ACC112 (cell line): ENCODE measurements at regions not wholly inside any gene's neighbourhood (a gene's known extent, or its start where the extent isn't known, plus 50 kb on each side); places are given as distances from the start of the nearest gene placed in this dataset.
"Not testable (repeated sequence)": the region's sequence is repeated elsewhere in the genome, so short reads cannot be mapped to it uniquely, and the experiment has no call there.

ENCODE experiments used
- H2AFZ ChIP-seq: fragments of 200-600 bp; sonication (generic); one replicate; pipeline ENCODE4 v1.6.0; 2017; ENCODE audit warnings: antibody characterized with exemption, low read length; ENCODE audit not compliant: unreplicated experiment
- H3K27ac ChIP-seq: fragments of 200-600 bp; sonication (generic); 2 replicates; pipeline ENCODE4 v1.5.1; 2014; ENCODE audit warnings: low read depth, mild to moderate bottlenecking, antibody characterized with exemption, low read length, moderate library complexity
- H3K27me3 ChIP-seq: fragments of 200-600 bp; sonication (generic); 2 replicates; pipeline ENCODE4 v1.6.1; 2014; ENCODE audit warnings: mild to moderate bottlenecking, antibody characterized with exemption, low read length, moderate library complexity, mixed read lengths; ENCODE audit not compliant: insufficient read depth
- H3K36me3 ChIP-seq: fragments of 200-600 bp; sonication (generic); 2 replicates; pipeline ENCODE4 v1.6.1; 2016; ENCODE audit warnings: mild to moderate bottlenecking, antibody characterized with exemption, low read length, moderate library complexity, mixed read lengths; ENCODE audit not compliant: insufficient read depth
- H3K4me1 ChIP-seq: fragments of 200-600 bp; sonication (generic); one replicate; pipeline ENCODE4 v1.6.1; 2016; ENCODE audit warnings: low read length, mixed read lengths; ENCODE audit not compliant: insufficient read depth, unreplicated experiment, control insufficient read depth
- H3K4me3 ChIP-seq: fragments of 200-600 bp; sonication (generic); 2 replicates; pipeline ENCODE4 v1.5.1; 2014; ENCODE audit warnings: mild to moderate bottlenecking, low read depth, low read length
- H3K79me2 ChIP-seq: fragments of 200-600 bp; sonication (generic); one replicate; pipeline ENCODE4 v1.6.0; 2016; ENCODE audit warnings: low read length; ENCODE audit not compliant: control insufficient read depth, unreplicated experiment, insufficient read depth

DNA sequence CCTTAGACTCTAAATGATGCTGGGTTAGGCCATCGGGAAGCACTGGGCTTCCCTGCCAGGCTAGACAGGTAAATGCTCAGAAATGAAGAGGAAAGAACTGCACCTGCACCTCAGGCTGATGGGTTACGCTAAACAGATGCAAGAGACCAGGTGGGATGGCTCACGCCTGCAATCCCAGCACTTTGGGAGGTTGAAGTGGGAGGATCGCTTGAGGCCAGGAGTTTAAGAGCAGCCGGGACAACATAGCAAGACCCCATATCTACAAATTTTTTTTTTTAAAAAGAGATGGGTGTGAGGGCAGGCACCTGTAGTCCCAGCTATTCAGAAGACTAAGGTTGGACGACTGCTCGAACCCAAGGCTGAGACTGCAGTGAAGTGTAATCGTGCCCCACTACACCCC, 634.7 kb downstream of the UQCRFS1 start:
- H3K27ac ChIP-seq: no peak overlapping the region
- no peak overlapping the region for H2AFZ ChIP-seq
- no peaks in the 10 kb centered on the region for H3K79me2 ChIP-seq
- H3K36me3 ChIP-seq: no peaks in the 10 kb centered on the region
- H3K4me1 ChIP-seq: no peaks in the 10 kb centered on the region
- no peaks in the 10 kb centered on the region for H3K27me3 ChIP-seq
- H3K4me3 ChIP-seq: no peak overlapping the region

DNA sequence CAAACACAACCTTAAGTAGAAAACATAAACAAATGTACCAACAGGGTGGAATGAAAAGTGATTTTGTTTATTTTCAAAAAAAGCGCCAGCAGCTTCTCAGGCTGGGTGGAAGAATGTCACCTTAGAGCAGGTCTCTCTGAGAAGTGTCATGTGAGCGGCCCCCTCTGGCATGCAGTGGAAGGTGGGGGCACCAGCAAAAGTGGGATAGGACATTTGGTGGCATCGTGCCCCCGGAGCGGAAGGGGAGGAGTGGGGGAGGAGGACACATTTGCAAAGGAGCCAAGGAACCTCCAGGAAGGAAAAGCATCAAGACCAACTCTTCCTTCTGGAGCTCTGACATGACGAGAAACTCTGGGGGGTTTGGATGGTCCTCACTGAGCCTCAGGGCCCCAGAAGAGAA, 635.3 kb downstream of the UQCRFS1 start:
- Histone ChIP-seq H3K79me2 (no peaks in the 10 kb centered on the region), H3K4me1 (no peaks in the 10 kb centered on the region), H2AFZ (no peak overlapping the region), H3K36me3 (no peaks in the 10 kb centered on the region), H3K27me3 (no peaks in the 10 kb centered on the region), H3K27ac (no peak overlapping the region), H3K4me3 (no peak overlapping the region)

DNA sequence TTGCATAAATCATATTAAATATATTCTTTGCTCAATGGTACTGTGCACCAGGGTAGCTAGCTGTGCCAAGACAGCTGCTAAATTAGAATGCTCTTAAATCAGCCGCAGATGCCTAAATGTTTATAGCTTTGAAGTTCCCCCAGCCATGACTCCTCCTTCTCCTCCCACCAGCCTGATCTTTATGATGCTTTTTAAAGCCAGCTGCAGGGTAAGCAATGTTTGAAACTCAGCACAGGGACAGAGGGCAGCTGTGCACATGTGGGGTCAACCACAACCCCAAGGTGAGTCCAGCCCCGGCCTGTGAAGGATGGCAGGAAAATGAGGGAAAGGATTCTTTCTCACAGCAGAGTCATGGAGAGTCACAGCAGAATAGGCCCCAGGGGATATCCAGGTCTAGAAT, 635.7 kb downstream of the UQCRFS1 start:
- no peak overlapping the region for H3K4me3 ChIP-seq
- no peak overlapping the region for H2AFZ ChIP-seq
- no peak overlapping the region for H3K27ac ChIP-seq
- no peaks in the 10 kb centered on the region for H3K4me1 ChIP-seq
- H3K79me2 ChIP-seq: no peaks in the 10 kb centered on the region
- H3K27me3 ChIP-seq: no peaks in the 10 kb centered on the region
- no peaks in the 10 kb centered on the region for H3K36me3 ChIP-seq

DNA sequence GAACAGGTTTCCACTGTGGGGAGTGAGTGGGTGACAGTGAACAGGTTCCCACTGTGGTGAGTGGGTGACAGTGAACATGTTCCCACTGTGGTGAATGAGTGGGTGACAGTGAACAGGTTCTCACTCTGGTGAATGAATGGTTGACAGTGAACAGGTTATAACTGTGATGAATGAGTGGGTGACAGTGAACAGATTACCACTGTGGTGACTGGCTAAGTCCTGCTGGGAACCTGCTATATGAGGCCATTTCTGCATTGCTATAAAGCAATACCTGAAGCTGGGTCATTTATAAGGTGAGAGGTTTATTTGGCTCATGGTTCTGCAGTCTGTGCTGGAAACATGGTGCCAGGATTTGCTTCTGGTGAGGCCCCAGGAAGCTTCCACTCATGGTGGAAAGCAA, 637.1 kb downstream of the UQCRFS1 start:
- Histone ChIP-seq H3K36me3 (no peaks in the 10 kb centered on the region), H3K27me3 (no peaks in the 10 kb centered on the region), H3K4me3 (no peak overlapping the region), H3K79me2 (no peaks in the 10 kb centered on the region), H3K4me1 (no peaks in the 10 kb centered on the region), H3K27ac (no peak overlapping the region), H2AFZ (no peak overlapping the region)

DNA sequence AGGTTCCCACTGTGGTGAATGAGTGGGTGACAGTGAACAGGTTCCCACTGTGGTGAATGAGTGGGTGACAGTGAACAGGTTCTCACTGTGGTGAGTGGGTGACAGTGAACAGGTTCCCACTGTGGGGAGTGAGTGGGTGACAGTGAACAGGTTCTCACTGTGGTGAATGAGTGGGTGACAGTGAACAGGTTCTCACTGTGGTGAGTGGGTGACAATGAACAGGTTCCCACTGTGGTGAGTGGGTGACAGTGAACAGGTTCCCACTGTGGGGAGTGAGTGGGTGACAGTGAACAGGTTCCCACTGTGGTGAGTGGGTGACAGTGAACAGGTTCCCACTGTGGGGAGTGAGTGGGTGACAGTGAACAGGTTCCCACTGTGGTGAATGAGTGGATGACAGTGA, 637.6 kb downstream of the UQCRFS1 start:
- H3K27ac ChIP-seq, H2AFZ ChIP-seq, H3K36me3 ChIP-seq, H3K27me3 ChIP-seq, H3K79me2 ChIP-seq, H3K4me1 ChIP-seq, H3K4me3 ChIP-seq: not testable (repeated sequence)

DNA sequence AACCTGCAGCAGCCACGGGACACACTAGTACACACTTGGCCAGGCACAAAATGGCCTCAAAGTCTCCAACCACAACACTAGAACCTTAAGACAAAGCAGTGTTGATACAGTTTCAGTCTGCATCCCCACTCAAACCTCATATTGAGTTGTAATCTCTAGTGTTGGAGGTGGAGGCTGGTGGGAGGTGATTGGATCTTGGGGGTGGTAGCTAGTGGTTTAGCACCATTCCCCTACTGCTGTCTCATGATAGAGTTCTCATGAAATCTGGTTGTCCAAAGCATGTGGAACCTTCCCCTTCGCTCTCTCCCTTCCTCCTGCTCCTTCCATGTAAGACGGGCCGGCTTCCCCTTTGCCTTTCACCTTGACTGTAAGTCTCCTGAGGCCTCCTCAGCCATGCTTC, 638.7 kb downstream of the UQCRFS1 start:
- Histone ChIP-seq H3K4me3 (no peak overlapping the region), H3K27ac (no peak overlapping the region), H2AFZ (no peak overlapping the region), H3K79me2 (no peaks in the 10 kb centered on the region), H3K36me3 (no peaks in the 10 kb centered on the region), H3K27me3 (no peaks in the 10 kb centered on the region), H3K4me1 (no peaks in the 10 kb centered on the region)

DNA sequence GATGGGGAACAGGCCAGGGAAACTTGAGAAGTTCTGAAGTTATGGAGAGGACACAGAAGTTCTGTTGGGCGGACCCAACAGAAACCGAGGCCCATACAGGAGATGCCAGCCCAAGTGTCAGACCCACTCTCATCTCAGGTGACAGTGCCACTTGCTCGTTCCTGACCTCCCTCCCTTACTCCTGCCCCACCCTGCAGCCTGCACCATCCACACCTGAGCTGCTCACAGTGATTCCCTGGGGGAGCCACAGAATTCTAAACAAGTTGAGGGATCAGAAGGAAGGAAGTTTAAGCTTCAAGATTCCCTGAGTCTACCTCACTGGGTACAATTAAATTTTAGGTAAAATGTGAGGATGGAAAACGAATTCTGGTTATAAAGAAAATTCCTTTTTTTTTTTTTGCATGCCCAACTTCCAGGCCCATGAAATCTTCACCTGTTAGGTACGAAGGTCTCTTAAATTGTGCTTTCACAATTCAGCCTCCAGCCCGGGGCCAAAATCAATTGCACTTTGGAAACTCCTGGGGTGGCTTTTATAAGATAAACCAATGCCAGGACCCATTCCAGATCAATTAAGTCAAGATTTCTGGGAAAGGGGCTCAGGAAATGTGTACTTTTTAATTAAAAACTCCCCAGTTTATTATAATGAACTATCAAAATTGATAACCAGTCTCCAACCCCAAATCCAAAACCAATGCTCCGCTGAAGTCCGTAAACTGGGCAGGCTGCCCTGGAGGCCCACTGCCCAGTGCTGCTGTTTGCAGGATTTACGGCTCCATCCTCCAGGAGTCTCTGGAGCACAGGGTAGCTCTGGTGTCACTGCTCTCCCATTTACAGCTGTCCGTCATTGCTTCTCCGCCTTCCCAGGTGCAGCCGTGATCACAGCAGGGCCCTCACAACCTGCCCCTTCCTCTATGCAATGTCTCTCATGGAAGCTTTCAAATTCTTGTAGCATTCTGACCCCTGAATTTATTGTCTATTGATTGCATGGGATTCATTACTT, 643.5 kb downstream of the UQCRFS1 start:
- H3K27ac ChIP-seq: no peak overlapping the region
- H3K27me3 ChIP-seq: no peaks in the 10 kb centered on the region
- no peaks in the 10 kb centered on the region for H3K79me2 ChIP-seq
- no peak overlapping the region for H2AFZ ChIP-seq
- H3K4me1 ChIP-seq: no peaks in the 10 kb centered on the region
- no peak overlapping the region for H3K4me3 ChIP-seq
- H3K36me3 ChIP-seq: no peaks in the 10 kb centered on the region

DNA sequence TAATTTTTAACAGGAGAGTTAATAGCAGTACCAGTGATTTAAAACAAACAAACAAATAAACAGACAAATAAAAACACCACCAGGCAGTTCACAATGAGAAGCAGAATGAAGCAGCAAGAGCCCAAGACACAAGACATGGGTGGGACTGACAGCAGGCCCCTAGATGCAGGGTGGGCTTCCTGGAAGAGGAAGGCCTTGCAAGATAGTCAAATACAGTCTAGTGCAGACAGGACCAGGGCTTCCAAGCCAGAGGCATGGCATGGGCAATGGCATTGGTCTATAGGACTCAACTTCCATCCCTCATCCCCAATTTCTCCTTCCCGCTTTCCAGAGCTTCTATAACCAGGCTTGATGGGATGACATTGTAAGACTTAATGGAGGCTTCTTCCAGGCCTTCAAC, 645.1 kb downstream of the UQCRFS1 start:
- H3K4me1 ChIP-seq: no peaks in the 10 kb centered on the region
- no peaks in the 10 kb centered on the region for H3K79me2 ChIP-seq
- H2AFZ ChIP-seq: no peak overlapping the region
- H3K27me3 ChIP-seq: no peaks in the 10 kb centered on the region
- no peak overlapping the region for H3K27ac ChIP-seq
- no peak overlapping the region for H3K4me3 ChIP-seq
- H3K36me3 ChIP-seq: no peaks in the 10 kb centered on the region

DNA sequence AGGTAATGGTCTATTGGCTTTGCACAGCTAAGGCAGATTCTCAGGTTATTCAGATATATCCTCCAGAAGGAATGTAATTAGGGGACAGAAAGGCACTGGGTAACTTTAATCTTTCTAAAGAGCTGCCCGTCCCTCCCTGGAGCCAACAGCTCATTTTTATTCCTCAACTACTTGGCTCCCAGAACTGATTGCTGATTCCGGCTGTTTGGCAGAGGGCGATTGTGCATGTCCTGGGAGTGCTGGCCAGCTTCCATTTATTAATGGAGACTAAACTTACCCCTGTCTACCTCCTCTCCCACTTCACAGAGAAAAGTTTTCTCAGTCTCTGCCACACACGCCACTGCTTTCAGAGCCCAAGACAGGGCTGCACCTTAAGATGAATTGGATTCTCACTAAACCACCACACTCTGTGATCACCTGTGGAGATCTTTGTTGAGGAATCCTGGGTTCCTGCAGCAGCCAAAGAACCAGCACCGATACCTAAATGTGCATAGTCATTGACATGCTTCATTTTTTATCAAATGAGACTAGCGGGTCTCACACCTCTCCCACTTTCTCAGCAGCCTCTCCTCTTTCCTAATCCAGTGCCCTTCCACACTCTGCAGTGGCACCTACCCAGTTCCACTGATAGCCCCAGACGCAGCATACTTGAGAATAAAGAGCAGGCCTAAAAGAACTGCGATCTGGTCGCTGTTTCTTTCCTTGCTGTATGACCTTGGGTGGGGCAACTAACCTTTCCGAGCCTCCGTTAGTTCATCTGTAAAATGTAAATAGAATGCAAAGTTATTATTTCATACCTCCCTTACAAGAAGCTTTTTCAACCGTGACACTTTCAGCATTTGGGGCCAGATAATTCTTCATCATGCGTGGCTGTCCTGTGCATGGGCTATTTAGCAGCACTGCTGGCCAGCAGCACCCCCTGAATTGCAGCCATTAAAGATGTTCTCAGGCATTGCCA, 648.7 kb downstream of the UQCRFS1 start:
- Histone ChIP-seq H3K4me1 (no peaks in the 10 kb centered on the region), H3K27me3 (no peaks in the 10 kb centered on the region), H3K4me3 (no peak overlapping the region), H2AFZ (no peak overlapping the region), H3K36me3 (no peaks in the 10 kb centered on the region), H3K27ac (no peak overlapping the region), H3K79me2 (no peaks in the 10 kb centered on the region)

DNA sequence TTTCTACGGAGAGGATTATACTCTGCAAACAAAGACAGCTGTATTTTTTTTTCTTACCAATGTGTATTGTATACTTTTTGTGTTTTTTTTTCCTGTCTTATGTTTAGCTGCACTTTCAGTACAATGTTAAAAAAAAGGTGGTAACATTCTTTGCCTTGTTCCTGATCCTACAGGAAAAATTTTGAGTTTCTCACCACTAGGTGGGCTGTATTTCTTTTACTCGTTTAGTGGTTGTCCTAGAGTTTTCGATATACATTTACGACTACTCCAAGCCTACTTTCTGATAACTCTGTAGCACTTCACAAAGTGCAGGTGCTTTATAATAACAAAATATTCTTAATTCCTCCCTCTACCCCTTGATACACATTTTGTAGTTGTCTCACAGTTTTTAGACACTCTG, 652.2 kb downstream of the UQCRFS1 start:
- Histone ChIP-seq H3K4me3 (no peak overlapping the region), H3K27me3 (no peaks in the 10 kb centered on the region), H3K36me3 (no peaks in the 10 kb centered on the region), H3K4me1 (no peaks in the 10 kb centered on the region), H3K79me2 (no peaks in the 10 kb centered on the region), H2AFZ (no peak overlapping the region), H3K27ac (no peak overlapping the region)
